ENCODE measurements at regions not wholly inside any gene's neighbourhood (a gene's known extent, or its start where the extent isn't known, plus 50 kb on each side); places are given as distances from the start of the nearest gene placed in this dataset.

DNA sequence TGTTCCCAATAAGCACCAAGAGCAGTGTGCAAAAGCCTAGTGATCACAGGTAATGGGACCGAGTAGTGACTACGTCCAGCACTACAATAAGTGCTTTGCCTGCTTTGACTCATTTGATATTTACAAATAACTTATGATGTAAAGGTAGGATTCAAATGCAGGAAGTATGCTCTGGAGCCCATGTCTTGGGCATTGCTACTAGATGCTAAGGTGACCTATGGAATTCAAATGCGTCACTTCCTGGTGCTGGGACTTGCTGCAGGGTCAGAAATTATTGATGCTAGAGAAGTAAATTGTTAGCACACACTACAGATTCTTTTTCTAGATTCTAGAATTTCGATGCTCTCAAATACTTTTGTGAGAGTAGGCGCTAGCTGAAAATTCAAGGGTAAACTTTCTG is 101.2 kb upstream of the TSC22D2 start:
- TF ChIP-seq, protein P1, sequence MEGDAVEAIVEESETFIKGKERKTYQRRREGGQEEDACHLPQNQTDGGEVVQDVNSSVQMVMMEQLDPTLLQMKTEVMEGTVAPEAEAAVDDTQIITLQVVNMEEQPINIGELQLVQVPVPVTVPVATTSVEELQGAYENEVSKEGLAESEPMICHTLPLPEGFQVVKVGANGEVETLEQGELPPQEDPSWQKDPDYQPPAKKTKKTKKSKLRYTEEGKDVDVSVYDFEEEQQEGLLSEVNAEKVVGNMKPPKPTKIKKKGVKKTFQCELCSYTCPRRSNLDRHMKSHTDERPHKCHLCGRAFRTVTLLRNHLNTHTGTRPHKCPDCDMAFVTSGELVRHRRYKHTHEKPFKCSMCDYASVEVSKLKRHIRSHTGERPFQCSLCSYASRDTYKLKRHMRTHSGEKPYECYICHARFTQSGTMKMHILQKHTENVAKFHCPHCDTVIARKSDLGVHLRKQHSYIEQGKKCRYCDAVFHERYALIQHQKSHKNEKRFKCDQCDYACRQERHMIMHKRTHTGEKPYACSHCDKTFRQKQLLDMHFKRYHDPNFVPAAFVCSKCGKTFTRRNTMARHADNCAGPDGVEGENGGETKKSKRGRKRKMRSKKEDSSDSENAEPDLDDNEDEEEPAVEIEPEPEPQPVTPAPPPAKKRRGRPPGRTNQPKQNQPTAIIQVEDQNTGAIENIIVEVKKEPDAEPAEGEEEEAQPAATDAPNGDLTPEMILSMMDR (IDR thresholded peaks at IDR 0.05): no peak
- TF ChIP-seq POLR2A (IDR thresholded peaks at IDR 0.05): no peak
- TF ChIP-seq POLR2AphosphoS5 (IDR thresholded peaks at IDR 0.05): no peak
